ENCODE measurements at regions not wholly inside any gene's neighbourhood (a gene's known extent, or its start where the extent isn't known, plus 50 kb on each side); places are given as distances from the start of the nearest gene placed in this dataset.
"Not testable (repeated sequence)": the region's sequence is repeated elsewhere in the genome, so short reads cannot be mapped to it uniquely, and the experiment has no call there.

DNA sequence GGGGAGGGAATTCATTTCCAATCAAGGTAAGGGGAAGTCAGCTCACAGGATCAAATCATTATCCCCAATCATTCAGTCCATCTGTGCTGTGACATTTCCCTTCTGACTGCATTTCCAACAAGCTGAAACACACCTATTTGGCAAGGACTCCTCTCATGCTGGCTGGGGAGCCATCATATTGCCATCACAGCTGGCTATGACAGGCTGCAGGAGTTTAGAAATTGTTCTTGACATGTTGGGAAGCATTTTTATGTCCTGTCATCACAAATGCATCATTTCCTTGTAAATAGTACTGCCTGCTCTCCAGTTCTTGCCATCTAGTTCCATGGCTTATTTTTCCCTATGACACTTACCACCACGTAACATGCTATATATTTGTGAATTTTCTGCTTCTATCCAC, 113.9 kb upstream of the TMEM170B start:
- Histone ChIP-seq H3K27ac (peak overlapping the region in 1 of 2 donors; percentile 41), H3K4me3 (no peak overlapping the region)
- TF ChIP-seq, protein P1, sequence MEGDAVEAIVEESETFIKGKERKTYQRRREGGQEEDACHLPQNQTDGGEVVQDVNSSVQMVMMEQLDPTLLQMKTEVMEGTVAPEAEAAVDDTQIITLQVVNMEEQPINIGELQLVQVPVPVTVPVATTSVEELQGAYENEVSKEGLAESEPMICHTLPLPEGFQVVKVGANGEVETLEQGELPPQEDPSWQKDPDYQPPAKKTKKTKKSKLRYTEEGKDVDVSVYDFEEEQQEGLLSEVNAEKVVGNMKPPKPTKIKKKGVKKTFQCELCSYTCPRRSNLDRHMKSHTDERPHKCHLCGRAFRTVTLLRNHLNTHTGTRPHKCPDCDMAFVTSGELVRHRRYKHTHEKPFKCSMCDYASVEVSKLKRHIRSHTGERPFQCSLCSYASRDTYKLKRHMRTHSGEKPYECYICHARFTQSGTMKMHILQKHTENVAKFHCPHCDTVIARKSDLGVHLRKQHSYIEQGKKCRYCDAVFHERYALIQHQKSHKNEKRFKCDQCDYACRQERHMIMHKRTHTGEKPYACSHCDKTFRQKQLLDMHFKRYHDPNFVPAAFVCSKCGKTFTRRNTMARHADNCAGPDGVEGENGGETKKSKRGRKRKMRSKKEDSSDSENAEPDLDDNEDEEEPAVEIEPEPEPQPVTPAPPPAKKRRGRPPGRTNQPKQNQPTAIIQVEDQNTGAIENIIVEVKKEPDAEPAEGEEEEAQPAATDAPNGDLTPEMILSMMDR (IDR thresholded peaks at IDR 0.05) = no peak
- DNase-seq (ENCODE audit: low spot score) = no peak

DNA sequence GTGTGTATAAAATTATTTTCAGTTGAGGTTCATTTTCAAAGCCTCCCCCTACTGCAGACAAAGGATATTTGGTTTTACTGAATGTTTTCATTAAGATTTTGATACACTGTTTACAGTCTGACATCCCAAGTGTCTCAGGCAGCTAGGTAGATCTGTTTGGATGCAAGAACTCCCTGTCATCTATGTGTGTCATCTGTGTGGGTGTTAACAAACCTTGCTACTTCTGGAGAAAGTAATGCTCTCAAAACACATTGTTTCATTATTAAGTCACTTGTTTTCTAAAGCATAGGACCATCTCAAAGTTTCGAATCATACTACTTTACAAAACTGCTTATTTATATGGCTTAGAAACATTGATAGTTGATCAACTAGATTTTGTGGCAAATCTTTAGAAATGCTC, 114.5 kb upstream of the TMEM170B start:
- TF ChIP-seq, protein P1 (IDR thresholded peaks at IDR 0.05) = no peak
- no peak overlapping the region for H3K4me3 ChIP-seq
- DNase-seq (ENCODE audit: low spot score) = no peak
- no peak overlapping the region for H3K27ac ChIP-seq

DNA sequence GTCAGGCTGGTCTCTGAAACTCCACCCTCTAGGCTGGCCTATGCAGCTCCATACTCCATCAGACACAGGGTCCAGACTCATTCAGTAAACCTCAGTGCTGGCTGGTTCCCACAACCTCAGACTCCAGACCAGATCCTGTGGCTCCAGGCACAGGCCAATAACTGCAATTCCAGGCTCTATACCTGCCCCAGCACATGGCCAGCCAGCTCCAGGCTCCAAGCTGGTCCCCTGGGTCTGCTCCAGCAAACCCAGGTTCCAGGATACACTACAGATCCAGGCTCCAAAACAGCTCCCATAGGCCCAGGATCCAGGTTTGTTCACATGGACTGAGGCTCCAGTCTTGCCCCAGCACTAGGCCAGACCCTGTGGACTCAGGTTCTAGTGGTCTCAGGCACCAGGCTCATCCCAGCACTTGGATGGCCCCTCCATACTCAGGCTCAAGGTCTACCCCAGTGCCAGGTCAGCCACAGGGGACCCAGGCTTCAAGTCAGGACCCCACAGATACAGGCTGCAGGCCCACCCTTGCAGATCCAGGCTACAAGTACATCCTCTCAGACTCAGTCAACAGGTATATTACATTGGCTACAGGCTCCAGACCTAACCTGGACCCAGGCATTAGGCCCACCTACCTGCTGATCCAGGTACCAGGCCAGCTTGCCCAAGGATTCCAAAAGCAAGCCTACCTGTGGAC, 117.6 kb upstream of the TMEM170B start:
- TF ChIP-seq, protein P1 (IDR thresholded peaks at IDR 0.05) = no peak
- no peak for DNase-seq (ENCODE audit: low spot score)
- H3K27ac ChIP-seq = no peak overlapping the region

DNA sequence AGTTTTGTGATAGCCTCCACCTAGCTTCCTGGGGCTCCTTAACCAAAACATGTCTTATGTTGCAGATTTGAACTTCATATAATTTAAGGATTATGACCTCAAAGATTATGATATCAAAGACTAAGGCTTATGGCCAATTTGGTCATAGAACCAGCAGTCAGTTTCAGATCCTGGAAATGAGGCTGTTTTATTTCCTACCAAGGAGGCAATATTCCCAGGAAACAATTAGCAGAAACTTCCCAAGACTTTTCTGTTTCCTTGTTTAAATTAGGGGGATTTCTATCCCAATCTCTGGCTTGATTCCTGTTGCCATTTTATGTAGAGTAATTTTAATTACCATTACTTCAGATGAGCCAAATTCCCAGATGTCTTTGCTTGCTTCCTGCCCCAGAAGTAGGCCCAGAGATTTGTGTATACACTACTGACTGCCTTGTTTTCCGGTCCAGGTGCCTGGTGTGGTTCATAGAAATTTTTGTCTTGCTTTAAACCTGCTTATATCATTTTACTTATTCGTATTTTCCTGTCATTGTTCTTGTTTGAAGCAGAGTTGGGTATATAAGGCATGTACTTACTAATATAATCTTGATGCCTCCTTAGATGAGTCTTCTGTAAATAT, 119.2 kb upstream of the TMEM170B start:
- no peak overlapping the region for H3K27ac ChIP-seq
- TF ChIP-seq, protein P1 (IDR thresholded peaks at IDR 0.05) = no peak
- no peak for DNase-seq (ENCODE audit: low spot score)
- H3K4me3 ChIP-seq = no peak overlapping the region

More for the DNA sequence above, 117.6 kb upstream of the TMEM170B start:
- H3K4me3 ChIP-seq = no peak overlapping the region

DNA sequence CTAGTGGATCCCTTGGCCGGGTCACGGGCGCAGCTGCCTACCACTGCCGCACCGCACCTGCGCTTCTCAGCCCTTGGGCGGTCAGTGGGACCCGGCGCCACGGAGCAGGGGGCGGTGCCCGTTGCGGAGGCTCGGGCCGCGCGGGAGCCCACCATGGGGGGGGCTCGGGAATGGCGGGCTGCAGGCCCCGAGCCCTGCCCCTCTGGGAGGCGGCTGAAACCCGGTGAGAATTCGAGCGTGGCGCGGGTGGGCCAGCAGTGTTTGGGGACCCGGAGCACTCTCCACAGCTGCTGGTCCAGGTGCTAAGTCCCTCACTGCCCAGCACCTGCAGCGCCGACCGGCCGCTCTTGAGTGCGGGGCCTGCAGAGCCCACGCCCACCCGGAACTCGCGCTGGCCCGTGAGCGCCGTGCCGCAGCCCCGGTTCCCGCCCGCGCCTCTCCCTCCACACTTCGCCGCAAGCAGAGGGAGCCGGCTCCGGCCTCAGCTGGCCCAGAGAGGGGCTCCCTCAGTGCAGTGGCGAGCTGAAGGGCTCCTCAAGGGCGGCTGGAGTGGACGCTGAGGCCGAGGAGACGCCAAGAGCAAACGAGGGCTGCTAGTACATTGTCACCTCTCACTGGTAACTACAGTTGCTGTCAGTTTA, 120.5 kb upstream of the TMEM170B start:
- no peak for DNase-seq (ENCODE audit: low spot score)
- Histone ChIP-seq H3K4me3 (no peak overlapping the region), H3K27ac (no peak overlapping the region)
- TF ChIP-seq, protein P1 (IDR thresholded peaks at IDR 0.05) = no peak

DNA sequence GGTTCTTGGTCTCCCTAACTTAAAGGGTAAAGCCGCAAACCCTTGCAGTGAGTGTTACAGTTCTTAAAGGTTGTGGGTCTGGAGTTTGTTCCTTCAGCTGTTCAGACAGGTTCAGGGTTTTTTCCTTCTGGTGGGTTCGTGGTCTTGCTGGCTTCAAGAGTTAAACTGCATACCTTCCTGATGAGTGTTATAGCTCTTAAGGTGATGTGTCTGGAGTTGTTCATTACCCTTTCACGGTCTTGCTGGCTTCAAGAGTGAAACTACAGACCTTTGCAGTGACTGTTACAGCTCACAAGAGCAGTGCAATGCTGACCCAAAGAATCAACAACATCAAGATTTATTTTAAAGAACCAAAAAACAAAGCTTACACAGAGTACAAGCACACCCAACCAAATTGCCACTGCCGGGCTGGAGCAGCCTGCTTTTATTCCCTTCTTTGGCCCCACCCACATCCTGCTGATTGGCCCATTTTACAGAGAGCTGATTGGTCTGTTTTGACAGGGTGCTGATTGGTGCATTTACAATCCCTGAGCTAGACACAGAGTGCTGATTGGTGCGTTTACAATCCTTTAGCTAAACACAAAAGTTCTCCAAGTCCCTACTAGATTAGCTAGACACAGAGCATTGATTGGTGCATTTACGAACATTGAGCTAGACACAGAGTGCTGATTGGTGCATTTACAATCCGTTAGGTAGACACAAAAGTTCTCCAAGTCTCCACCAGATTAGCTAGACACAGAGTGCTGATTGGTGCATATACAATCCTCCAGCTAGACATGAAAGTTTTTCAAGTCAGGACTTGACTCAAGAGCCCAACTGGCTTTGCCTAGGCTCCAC, 121.2 kb upstream of the TMEM170B start:
- H3K4me3 ChIP-seq; H3K27ac ChIP-seq; DNase-seq (ENCODE audit: low spot score): not testable (repeated sequence)

DNA sequence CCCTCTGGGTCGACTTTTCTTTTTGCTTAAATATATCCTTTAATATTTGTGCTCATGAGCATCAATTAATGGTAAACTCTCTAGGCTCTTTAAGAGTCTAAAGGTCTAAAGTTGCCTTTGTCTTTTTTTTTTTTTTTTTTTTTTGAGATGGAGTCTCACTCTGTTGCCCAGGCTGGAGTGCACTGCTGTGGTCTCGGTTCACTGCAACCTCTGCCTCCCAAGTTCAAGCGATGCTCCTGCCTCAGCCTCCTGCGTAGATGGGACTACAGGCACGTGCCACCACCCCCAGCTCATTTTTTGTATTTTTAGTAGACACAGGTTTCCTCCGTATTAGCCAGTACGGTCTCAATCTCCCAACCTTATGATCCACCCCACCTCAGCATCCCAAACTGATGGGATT, 122.0 kb upstream of the TMEM170B start:
- TF ChIP-seq, protein P1 (IDR thresholded peaks at IDR 0.05) = no peak
- no peak overlapping the region for H3K4me3 ChIP-seq
- H3K27ac ChIP-seq = no peak overlapping the region
- DNase-seq (ENCODE audit: low spot score) = no peak

Measured in coronary artery (tissue), 2 donors.